BJ (cell line): ENCODE measurements at regions not wholly inside any gene's neighbourhood (a gene's known extent, or its start where the extent isn't known, plus 50 kb on each side); places are given as distances from the start of the nearest gene placed in this dataset.

Experiments used
- CTCF ChIA-PET: fragments of 350-600 bp; formaldehyde crosslinking; extraction: SDS; loops from one replicate; lab custom pipeline; 2021; ENCODE audit warnings: antibody characterized with exemption, inconsistent platforms; lab: Yijun Ruan, JAX
- POLR2A ChIA-PET: fragments of 300-600 bp; sonication (Branson Sonifier 250); formaldehyde crosslinking; extraction: SDS; loops from one replicate; lab custom pipeline; 2021; ENCODE audit warnings: antibody characterized with exemption; lab: Charles Lee
- DNase-seq: peaks from one replicate; pipeline ENCODE4 v3.0.0-alpha.2; 2011; ENCODE audit warnings: low read depth
- H3K27me3 ChIP-seq: 2 replicates; pipeline ENCODE4 v1.6.0; 2011; ENCODE audit warnings: low read length; ENCODE audit not compliant: control insufficient read depth, insufficient read depth
- H3K36me3 ChIP-seq: 2 replicates; pipeline ENCODE4 v1.5.1; 2011; ENCODE audit warnings: low read length; ENCODE audit not compliant: control insufficient read depth, insufficient read depth
- H3K4me3 ChIP-seq: 2 replicates; pipeline ENCODE4 v1.5.1; 2011; ENCODE audit warnings: low read depth, mild to moderate bottlenecking, control low read depth, low read length
- CTCF ChIP-seq: IDR thresholded peaks from 2 replicates; pipeline ENCODE4 v1.5.1; 2011; ENCODE audit warnings: low read depth, mild to moderate bottlenecking, control low read depth, inconsistent platforms, low read length, moderate library complexity; ENCODE audit not compliant: insufficient read depth

GRCh38 chr10:128874331-128874730 is 592.7 kb upstream of the MGMT start:
- CTCF ChIA-PET: no interaction called here
- no peak for TF ChIP-seq CTCF
- H3K4me3 ChIP-seq: no peak overlapping the region
- H3K36me3 ChIP-seq: no peaks in the 10 kb centered on the region
- POLR2A ChIA-PET: no interaction called here
- H3K27me3 ChIP-seq: no peaks in the 10 kb centered on the region
- no peak for DNase-seq

GRCh38 chr10:128875030-128875744 is 591.9 kb upstream of the MGMT start:
- no peaks in the 10 kb centered on the region for H3K36me3 ChIP-seq
- DNase-seq: no peak
- CTCF ChIA-PET: no interaction called here
- H3K27me3 ChIP-seq: no peaks in the 10 kb centered on the region
- no peak overlapping the region for H3K4me3 ChIP-seq
- POLR2A ChIA-PET: no interaction called here
- no peak for TF ChIP-seq CTCF

GRCh38 chr10:128875956-128876736 is 590.9 kb upstream of the MGMT start:
- ChIA-PET POLR2A (no interaction called here), CTCF (no interaction called here)
- TF ChIP-seq CTCF: no peak
- Histone ChIP-seq H3K36me3 (no peaks in the 10 kb centered on the region), H3K27me3 (no peaks in the 10 kb centered on the region), H3K4me3 (no peak overlapping the region)
- no peak for DNase-seq

- no peaks in the 10 kb centered on the region for H3K27me3 ChIP-seq
- POLR2A ChIA-PET: no interaction called here
- CTCF ChIA-PET: no interaction called here
These were observed 589.9 kb upstream of the MGMT start for GRCh38 chr10:128877141-128877540.

GRCh38 chr10:128877936-128878335 is 589.1 kb upstream of the MGMT start:
- Histone ChIP-seq H3K4me3 (no peak overlapping the region), H3K36me3 (no peaks in the 10 kb centered on the region), H3K27me3 (no peaks in the 10 kb centered on the region)
- DNase-seq: no peak
- ChIA-PET CTCF (no interaction called here), POLR2A (no interaction called here)
- TF ChIP-seq CTCF: no peak

More at GRCh38 chr10:128877141-128877540, 589.9 kb upstream of the MGMT start:
- H3K36me3 ChIP-seq: no peaks in the 10 kb centered on the region
- DNase-seq: no peak
- TF ChIP-seq CTCF: no peak
- H3K4me3 ChIP-seq: no peak overlapping the region
